ENCODE measurements at regions not wholly inside any gene's neighbourhood (a gene's known extent, or its start where the extent isn't known, plus 50 kb on each side); places are given as distances from the start of the nearest gene placed in this dataset.
"Not testable (repeated sequence)": the region's sequence is repeated elsewhere in the genome, so short reads cannot be mapped to it uniquely, and the experiment has no call there.

- H3K4me3 ChIP-seq (ENCODE audit: low read depth, low read length) = no peak overlapping the region
- DNase-seq (ENCODE audit: low read depth) = no peak
- TF ChIP-seq CTCF (IDR thresholded peaks at IDR 0.05; ENCODE audit: insufficient read depth, low read depth, low read length, missing control alignments) = no peak
Measured at GRCh38 chr2:209005371-209005770, 418.5 kb upstream of the MAP2 start.

GRCh38 chr2:209008636-209009287, 415.1 kb upstream of the MAP2 start:
- TF ChIP-seq CTCF (IDR thresholded peaks at IDR 0.05; ENCODE audit: insufficient read depth, low read depth, low read length, missing control alignments) = no peak
- H3K4me3 ChIP-seq (ENCODE audit: low read depth, low read length) = no peak overlapping the region
- no peak for DNase-seq (ENCODE audit: low read depth)

- H3K4me3 ChIP-seq (ENCODE audit: low read depth, low read length); DNase-seq (ENCODE audit: low read depth): not testable (repeated sequence)
Measured at GRCh38 chr2:209018633-209019032, 405.2 kb upstream of the MAP2 start.

- TF ChIP-seq CTCF (IDR thresholded peaks at IDR 0.05; ENCODE audit: insufficient read depth, low read depth, low read length, missing control alignments) = no peak
- DNase-seq (ENCODE audit: low read depth) = no peak
- no peak overlapping the region for H3K4me3 ChIP-seq (ENCODE audit: low read depth, low read length)
Measured at GRCh38 chr2:209029249-209029648, 394.6 kb upstream of the MAP2 start.

GRCh38 chr2:209044307-209044706, 379.5 kb upstream of the MAP2 start:
- DNase-seq (ENCODE audit: low read depth) = no peak
- no peak for TF ChIP-seq CTCF (IDR thresholded peaks at IDR 0.05; ENCODE audit: insufficient read depth, low read depth, low read length, missing control alignments)
- H3K4me3 ChIP-seq (ENCODE audit: low read depth, low read length) = no peak overlapping the region

GRCh38 chr2:209046163-209046562, 377.7 kb upstream of the MAP2 start:
- no peak overlapping the region for H3K4me3 ChIP-seq (ENCODE audit: low read depth, low read length)
- no peak for DNase-seq (ENCODE audit: low read depth)
- TF ChIP-seq CTCF (IDR thresholded peaks at IDR 0.05; ENCODE audit: insufficient read depth, low read depth, low read length, missing control alignments) = no peak

GRCh38 chr2:209049608-209050007, 374.2 kb upstream of the MAP2 start:
- DNase-seq (ENCODE audit: low read depth) = no peak
- H3K4me3 ChIP-seq (ENCODE audit: low read depth, low read length) = no peak overlapping the region
- TF ChIP-seq CTCF (IDR thresholded peaks at IDR 0.05; ENCODE audit: insufficient read depth, low read depth, low read length, missing control alignments) = no peak

Data from GM12865 (cell line).